ENCODE measurements at regions not wholly inside any gene's neighbourhood (a gene's known extent, or its start where the extent isn't known, plus 50 kb on each side); places are given as distances from the start of the nearest gene placed in this dataset.
"Not testable (repeated sequence)": the region's sequence is repeated elsewhere in the genome, so short reads cannot be mapped to it uniquely, and the experiment has no call there.

- DNase-seq (ENCODE audit: low spot score), result no peak
Measured at GRCh38 chr3:81364411-81364810, 397.0 kb downstream of the GBE1 start.

DNA sequence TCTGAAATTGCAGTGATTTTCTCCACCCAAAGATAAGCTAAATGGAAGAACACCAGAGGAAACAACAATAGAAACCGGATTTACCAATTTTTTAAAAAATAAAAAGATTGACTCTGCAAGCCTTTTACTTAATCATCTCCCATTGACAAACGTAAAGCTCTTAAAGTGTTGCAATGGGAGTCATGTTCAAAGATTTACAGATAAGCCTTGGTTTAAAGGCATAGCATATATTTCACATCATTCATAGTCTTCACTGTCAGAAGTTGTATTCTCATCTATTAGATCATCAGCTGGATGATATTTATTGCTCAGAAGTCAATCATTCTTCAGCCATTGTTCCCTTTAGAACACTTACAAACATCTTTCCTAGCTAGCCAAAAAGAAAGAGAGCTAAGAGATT, 397.6 kb downstream of the GBE1 start:
- no peak for DNase-seq (ENCODE audit: low spot score)

GRCh38 chr3:81354119-81354518, 407.3 kb downstream of the GBE1 start:
- no peak for DNase-seq (ENCODE audit: low spot score)

DNA sequence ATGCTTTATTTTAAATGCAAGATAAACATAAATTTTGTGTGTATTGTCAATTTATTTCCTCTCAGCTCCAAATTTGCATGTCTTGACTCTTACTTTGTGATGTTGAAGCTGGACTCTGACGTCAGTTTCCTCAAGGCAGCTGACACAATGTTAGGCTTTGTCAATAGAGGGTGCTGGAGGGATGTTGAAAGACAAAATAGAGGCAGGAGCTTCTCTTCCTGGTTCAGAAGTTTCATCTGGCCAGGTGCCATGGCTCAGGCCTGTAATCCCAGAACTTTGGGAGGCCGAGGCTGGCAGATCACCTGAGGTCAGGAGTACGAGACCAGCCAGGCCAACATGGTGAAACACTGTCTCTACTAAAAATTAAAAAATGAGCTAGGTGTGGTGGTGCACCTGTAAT, 408.6 kb downstream of the GBE1 start:
- peak; percentile 10 for DNase-seq (ENCODE audit: low spot score)

DNA sequence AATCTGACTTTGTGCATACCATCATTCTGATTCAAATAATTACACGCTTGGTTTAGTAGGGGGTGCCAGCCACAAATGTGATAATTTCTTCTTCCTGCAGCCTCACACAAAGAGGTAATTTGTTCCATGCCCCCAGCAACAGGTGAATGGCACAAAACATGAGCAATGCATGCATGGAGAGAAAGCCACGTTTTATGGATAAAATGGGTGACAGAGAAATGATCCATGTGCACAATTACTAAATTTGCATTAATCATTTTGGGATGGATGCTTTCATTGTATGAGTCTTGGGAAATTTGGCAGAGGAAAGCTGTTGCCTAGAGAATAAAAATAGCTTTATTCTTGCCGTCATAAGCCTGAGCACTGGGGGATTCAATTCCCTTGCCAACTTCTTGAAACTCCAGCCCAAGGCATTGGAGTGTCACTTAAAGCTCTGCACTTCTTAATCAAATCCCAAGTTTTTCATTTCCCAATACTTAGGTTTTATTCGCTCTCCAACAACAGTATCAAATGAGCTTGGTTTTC, 411.6 kb downstream of the GBE1 start:
- DNase-seq (ENCODE audit: low spot score), result peak; percentile 12

GRCh38 chr3:81339040-81339845, 422.2 kb downstream of the GBE1 start:
- peak; percentile 5 for DNase-seq (ENCODE audit: low spot score)

DNA sequence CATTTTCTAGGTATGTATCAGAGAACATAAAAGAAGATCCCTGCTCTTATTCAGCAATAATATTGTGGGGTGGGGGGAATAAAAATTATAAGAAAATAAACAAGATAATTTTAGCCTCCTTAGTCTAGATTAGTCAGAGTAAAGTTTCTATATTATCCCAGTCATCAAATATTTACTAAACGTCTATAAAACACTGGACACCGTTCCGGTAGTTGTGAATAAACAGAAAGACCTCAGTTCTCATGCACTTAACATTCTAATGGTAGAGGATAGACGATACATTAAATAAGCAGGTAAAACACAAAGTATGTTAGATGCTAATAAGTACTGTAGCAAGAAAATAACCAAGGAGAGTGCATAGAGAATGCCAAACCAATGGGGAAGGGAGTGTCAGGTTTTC, 425.0 kb downstream of the GBE1 start:
- DNase-seq (ENCODE audit: low spot score), result no peak

DNA sequence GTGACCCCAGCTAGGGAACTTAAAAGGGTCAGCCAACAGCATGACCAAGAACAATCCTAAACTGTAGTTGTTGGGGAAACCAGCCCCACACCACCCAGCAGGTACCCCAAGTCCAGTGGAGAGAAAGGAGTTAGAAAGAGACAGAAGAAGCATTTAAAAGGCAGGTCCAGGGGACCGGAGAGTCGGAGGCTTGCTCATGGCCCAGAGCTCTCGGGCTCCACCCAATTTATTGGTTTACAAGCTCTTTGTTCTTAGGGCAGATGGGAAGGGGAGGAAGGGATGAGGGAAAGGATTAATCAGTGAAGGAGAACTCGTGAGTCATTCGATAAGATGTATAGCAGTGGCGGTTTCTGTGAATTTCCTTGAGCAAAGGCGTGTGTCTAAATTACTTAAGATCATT, 431.6 kb downstream of the GBE1 start:
- DNase-seq (ENCODE audit: low spot score), result not testable (repeated sequence)

GRCh38 chr3:81326245-81326644, 435.2 kb downstream of the GBE1 start:
- no peak for DNase-seq (ENCODE audit: low spot score)

GRCh38 chr3:81320862-81321261, 440.6 kb downstream of the GBE1 start:
- no peak for DNase-seq (ENCODE audit: low spot score)

DNA sequence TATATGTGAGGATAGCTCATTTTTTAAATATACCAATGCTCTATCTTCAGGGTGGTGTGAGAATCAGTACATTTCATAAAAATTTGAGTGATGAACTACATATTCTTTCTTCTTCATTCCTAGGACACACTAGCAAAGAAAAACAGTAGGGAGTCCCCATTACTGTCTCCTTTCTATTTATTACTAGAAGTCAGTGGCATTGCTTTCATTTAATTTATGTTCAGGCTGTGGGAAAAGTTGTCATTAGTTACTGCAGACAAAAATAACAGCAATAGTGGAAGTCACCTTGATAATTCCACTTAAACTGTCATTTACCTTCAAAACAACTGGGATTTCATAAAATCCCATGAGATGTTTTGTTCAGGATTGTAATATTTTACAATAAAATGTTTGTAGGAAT, 446.4 kb downstream of the GBE1 start:
- DNase-seq (ENCODE audit: low spot score), result no peak

- no peak for DNase-seq (ENCODE audit: low spot score)
Measured at GRCh38 chr3:81311321-81311720, 450.1 kb downstream of the GBE1 start.

DNA sequence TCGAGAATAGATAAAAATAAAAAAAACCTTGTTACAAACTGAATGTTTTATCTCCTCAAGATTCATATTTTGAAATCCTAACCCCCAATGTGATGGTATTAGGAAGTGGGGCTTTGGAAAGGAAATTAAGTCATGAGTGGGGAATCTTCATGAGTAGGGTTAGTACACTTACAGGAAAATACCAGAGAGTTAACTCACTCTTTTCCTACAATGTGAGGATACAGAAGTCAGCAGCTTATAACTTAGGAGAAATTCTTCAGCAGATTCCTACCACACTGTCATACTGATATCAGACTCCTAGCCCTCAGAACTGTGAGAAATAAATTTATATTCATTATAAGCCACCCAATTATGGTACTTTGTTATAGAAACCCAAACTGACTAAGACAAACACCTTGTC, 453.1 kb downstream of the GBE1 start:
- no peak for DNase-seq (ENCODE audit: low spot score)

DNA sequence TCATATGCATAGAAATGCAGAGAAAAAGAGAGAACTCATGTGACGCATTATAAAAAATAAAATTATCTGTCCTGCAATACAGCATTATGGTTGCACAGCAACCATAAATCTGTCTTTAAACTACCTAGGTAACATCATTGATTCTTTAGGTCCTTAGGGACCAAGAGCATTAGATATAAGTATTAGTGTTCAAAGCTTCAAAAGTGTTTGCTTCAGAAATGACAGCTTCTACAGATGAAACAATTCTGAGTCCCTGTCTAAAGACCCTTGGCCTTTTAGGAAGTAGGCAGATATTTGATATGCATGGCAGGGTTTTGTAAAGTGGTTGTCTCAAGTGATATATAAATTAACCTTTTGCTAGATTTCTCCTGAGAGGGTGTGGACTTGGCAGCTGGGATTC, 454.2 kb downstream of the GBE1 start:
- DNase-seq (ENCODE audit: low spot score), result no peak

DNA sequence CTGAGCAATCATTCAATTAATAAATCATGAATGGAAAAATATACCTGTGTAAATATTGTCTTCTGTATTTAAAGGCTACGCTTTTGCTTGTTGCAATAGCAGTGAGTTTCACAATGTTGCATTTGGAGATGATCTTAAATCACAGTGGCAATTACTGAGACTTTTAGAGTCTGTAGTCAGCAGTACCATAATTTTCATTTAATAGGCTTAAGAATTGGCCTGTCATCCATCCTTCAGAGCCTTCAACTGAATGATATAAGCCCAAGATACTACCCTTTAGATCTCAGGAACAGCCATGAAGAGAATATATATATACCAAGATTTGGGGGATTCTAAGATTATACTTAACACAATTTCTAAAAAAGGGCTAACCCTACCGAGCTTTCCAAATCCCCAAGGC, 458.1 kb downstream of the GBE1 start:
- no peak for DNase-seq (ENCODE audit: low spot score)

DNA sequence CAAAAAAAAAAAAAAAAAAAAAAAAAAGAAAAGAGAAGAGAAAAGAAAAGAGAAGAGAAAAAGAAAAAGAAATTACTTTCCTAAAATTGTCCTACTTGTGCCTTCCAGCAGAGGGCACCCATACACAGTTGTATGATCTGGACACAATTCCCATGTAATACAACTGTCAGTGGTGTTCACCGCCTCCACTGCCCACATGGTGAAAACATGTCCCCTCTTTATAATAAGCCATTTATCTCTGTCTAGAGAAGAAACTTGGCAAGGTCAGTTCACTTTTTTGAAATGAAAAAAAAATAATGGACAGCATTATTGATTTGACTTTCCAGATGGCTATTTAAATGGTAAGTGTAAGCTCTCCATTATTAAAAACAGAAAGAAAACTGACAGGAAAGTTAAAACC, 459.4 kb downstream of the GBE1 start:
- peak; percentile 60 for DNase-seq (ENCODE audit: low spot score)

GRCh38 chr3:81301230-81301629, 460.2 kb downstream of the GBE1 start:
- DNase-seq (ENCODE audit: low spot score), result no peak

DNA sequence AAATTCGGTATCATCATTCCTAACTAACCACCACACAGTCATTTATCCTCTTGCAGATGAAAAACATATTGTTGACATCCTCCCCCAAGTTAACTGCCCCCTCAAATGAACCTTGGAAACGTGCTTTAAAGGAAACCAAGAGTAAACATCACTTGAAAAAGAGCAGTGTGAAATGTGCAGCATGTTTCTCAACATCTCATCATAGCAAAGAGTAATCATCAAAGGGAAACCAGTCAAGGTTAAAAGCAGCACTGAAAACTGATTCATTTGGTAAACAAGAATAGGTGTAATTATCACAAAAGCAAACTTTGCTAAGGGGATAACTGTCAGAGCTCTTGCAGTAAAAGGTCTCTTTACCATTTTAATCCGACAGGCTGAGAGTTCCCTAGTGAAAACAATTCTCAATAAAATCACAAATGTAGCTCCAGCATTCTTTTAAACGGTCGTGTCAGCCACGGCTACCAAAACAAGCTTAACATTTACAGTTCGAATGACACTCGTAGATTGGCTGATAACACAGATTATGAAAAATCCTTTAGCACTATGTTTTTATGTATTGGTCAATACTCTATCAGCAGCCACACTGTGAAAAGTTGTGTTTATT, 461.0 kb downstream of the GBE1 start:
- no peak for DNase-seq (ENCODE audit: low spot score)

DNA sequence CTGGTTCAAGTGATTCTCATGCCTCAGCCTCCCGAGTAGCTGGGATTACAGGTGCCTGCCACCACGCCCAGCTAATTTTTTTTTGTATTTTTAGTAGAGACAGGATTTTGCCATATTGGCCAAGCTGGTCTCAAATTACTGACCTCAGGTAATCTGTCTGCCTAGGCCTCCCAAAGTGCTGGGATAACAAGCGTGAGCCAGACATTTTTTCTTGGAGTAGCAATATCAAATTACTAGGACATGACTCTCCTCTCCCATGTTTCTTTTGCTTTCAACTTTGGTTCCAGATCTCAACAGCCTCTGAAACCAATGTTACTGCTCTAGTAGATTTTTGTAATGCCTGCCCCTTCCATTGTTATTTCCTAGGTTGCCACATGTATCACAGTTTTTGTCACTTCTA, 462.0 kb downstream of the GBE1 start:
- DNase-seq (ENCODE audit: low spot score), result no peak

- no peak for DNase-seq (ENCODE audit: low spot score)
Measured at GRCh38 chr3:81295906-81296577, 465.4 kb downstream of the GBE1 start.

DNA sequence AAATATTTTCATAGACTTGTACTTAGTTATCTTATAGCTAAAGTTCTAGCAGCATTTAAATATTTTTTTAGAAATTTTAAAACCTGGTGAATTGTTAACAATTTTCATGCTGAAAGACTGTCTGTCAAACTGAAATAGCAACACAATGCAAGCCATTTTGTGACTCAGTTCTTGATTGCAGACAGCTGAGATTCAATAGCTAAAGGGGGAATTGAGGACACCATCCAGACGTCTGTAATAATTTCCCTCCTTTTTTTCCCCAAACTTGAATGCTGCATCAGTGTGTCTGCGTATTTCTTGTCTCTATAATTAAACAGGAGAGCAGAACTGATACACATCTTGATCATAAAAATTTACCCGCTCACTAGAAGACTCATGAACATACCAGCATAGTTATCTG, 468.3 kb downstream of the GBE1 start:
- no peak for DNase-seq (ENCODE audit: low spot score)

DNA sequence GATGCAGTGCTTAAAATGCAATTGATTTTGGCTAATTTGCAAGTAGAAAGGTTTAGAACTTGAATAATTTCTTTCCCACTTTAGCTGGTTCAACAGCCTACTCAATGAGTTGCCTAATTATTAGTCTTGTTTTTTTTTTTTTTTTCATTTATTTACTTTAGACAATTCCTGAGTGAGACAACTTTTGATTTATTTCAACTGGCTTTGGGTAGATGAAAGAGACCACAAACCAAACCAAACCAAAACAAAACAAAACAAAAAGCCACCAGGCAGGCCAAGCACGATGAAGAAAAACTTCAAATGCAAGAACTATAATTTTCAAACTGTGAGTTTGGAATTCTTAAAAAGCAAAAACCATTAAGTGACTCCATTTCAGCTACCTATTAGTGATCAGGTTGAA, 469.9 kb downstream of the GBE1 start:
- no peak for DNase-seq (ENCODE audit: low spot score)

GRCh38 chr3:81289676-81290075, 471.8 kb downstream of the GBE1 start:
- DNase-seq (ENCODE audit: low spot score), result no peak
